ENCODE measurements at regions not wholly inside any gene's neighbourhood (a gene's known extent, or its start where the extent isn't known, plus 50 kb on each side); places are given as distances from the start of the nearest gene placed in this dataset.

DNA sequence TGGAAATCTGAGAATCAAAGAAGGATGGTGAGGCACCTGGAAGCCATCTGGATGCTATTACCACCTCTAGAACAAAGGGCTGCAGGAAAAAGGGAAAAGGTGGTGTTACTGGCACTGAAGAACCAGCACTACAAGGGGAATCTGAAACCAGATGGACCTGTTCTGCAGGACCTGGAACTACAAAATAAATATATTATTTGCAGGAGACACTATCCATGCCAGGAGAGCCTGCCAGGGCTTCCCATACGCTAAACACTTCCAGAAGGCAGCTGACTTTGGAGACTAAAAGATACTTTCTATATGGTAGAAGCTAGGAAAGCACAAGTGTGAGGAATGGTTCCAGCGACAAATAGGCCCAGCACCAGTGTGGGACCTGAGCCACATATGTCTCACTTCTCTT lies 83.4 kb upstream of the POU1F1 start:
- H2AFZ ChIP-seq (ENCODE audit: low read length), result no peak overlapping the region
- no peaks in the 10 kb centered on the region for H3K4me1 ChIP-seq (ENCODE audit: insufficient read depth, low read length)
- H3K27me3 ChIP-seq (ENCODE audit: insufficient read depth, low read length), result no peaks in the 10 kb centered on the region
- H4K5ac ChIP-seq (ENCODE audit: insufficient read length, low read depth, low read length), result no peak overlapping the region
- no peak overlapping the region for H3K27ac ChIP-seq (ENCODE audit: insufficient read length, low read depth, low read length)
- Mint-ChIP-seq H3K4me1 (no peaks in the 10 kb centered on the region), H3K27me3 (ENCODE audit: low read depth) (no peaks in the 10 kb centered on the region), H3K4me3 (no peak overlapping the region), H3K27ac (no peak overlapping the region), H3K9me3 (no peaks in the 10 kb centered on the region), H3K36me3 (ENCODE audit: insufficient read depth in 1 of 3, low read depth in 3 of 3) (no peaks in the 10 kb centered on the region)
- no peak overlapping the region for H3K23ac ChIP-seq (ENCODE audit: insufficient read length, low read depth, low read length)
- H3K9ac ChIP-seq (ENCODE audit: extremely low read depth, insufficient read length, low read length), result no peak overlapping the region
- H2BK15ac ChIP-seq (ENCODE audit: low read depth, low read length), result no peak overlapping the region
- H3K4me2 ChIP-seq (ENCODE audit: insufficient read depth, insufficient read length, low read length), result no peak overlapping the region
- no peak overlapping the region for H3K4ac ChIP-seq (ENCODE audit: low read depth, low read length)
- no peaks in the 10 kb centered on the region for H4K20me1 ChIP-seq (ENCODE audit: control insufficient read depth, insufficient read depth, insufficient read length)
- no peak overlapping the region for H2BK12ac ChIP-seq (ENCODE audit: insufficient read length, low read depth, low read length)
- no peaks in the 10 kb centered on the region for H3K9me3 ChIP-seq (ENCODE audit: control insufficient read depth, low read depth, low read length)
- H3K14ac ChIP-seq (ENCODE audit: insufficient read depth, low read length), result no peak overlapping the region
- H2BK120ac ChIP-seq (ENCODE audit: low read depth, low read length, poor library complexity, severe bottlenecking), result no peak overlapping the region
- H2BK5ac ChIP-seq (ENCODE audit: insufficient read length, low read length), result no peak overlapping the region
- DNase-seq, result no peak
- H3K56ac ChIP-seq (ENCODE audit: insufficient read length, low read depth, low read length), result no peak overlapping the region
- H3K23me2 ChIP-seq (ENCODE audit: insufficient read length, low read depth, low read length, poor library complexity, severe bottlenecking), result no peaks in the 10 kb centered on the region
- H3K79me2 ChIP-seq (ENCODE audit: insufficient read depth, low read length), result no peaks in the 10 kb centered on the region
- H3T11ph ChIP-seq (ENCODE audit: low read length), result no peak overlapping the region
- H3K18ac ChIP-seq (ENCODE audit: insufficient read length, low read depth, low read length), result no peak overlapping the region
- TF ChIP-seq, protein P1, sequence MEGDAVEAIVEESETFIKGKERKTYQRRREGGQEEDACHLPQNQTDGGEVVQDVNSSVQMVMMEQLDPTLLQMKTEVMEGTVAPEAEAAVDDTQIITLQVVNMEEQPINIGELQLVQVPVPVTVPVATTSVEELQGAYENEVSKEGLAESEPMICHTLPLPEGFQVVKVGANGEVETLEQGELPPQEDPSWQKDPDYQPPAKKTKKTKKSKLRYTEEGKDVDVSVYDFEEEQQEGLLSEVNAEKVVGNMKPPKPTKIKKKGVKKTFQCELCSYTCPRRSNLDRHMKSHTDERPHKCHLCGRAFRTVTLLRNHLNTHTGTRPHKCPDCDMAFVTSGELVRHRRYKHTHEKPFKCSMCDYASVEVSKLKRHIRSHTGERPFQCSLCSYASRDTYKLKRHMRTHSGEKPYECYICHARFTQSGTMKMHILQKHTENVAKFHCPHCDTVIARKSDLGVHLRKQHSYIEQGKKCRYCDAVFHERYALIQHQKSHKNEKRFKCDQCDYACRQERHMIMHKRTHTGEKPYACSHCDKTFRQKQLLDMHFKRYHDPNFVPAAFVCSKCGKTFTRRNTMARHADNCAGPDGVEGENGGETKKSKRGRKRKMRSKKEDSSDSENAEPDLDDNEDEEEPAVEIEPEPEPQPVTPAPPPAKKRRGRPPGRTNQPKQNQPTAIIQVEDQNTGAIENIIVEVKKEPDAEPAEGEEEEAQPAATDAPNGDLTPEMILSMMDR (conservative IDR thresholded peaks at IDR 0.05), result no peak
- no CpG with 5 or more reads among the region's 2 CpGs for WGBS (ENCODE audit: extremely low coverage, insufficient read length, low lambda C conversion rate)
- no peak overlapping the region for H4K91ac ChIP-seq (ENCODE audit: insufficient read length, low read depth, low read length)
- no peak overlapping the region for H4K8ac ChIP-seq (replicated peaks; ENCODE audit: insufficient read length, low read depth, low read length)
- H2BK20ac ChIP-seq (ENCODE audit: low read depth, low read length, poor library complexity, severe bottlenecking), result no peak overlapping the region
- H2AK5ac ChIP-seq (ENCODE audit: insufficient read length, low read length), result no peak overlapping the region
- H3K79me1 ChIP-seq (ENCODE audit: insufficient read depth, low read depth, low read length, poor library complexity, severe bottlenecking), result no peaks in the 10 kb centered on the region

All from H9 (cell line).